GM03348 (cell line): ENCODE measurements at regions not wholly inside any gene's neighbourhood (a gene's known extent, or its start where the extent isn't known, plus 50 kb on each side); places are given as distances from the start of the nearest gene placed in this dataset.

Source experiments
- DNase-seq: peaks from one replicate; pipeline ENCODE4 v3.0.0; 2012; ENCODE audit warnings: low spot score

DNA sequence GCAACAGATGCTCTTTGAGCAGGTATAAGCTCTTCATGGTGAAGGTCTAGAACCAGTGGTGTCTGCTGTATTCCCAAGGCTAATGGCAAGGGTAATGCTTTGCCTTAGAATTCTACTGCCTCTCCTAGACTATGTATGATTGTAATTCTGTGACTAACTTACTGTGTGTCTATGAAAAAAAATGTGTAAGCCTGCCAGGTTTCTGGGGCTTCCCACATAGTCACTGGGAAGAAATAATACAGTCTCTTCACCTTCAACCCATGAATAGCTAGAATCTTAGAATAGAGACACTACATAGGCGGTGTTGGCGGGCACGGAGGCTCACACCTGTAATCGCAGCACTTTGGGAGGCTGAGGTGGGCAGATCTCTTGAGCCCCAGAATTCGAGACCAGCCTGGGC lies 84.1 kb downstream of the C11orf91 start:
- DNase-seq, result peak; percentile 29

DNA sequence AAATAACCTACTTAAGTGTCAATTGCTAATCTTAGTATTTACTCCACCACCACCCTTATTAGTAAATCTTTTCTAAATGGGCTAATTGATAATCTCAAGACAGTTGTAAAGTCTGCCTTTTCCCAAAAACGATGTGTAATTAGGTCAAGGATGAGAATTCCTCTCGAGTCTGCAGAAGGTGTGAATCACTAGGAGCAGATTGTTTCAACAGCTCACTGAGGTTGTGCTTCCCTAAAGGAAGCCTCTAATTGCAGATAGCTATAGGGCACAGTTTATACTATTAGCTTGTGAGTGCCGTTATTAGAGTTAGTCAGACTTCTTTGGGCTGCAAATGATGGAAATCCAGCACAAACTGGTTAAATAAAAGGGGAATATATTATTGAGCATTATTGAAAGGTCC lies 84.9 kb downstream of the C11orf91 start:
- no peak for DNase-seq

DNA sequence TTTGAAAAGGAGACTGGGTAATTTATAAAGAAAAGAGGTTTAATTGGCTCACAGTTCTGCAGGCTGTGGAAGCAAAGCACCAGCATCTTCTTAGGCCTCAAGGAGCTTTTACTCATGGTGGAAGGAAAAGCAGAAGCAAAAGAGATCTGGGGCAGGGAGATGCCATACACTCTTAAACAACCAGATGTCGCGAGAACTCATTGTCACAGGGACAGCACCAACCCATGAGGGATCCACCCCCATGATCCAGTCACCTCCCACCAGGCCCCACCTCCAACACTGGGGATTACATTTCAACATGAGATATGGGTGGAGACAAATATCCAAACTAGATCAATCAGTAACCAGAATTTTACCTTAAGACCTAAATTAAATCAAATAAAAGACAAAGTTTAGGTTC lies 87.2 kb downstream of the C11orf91 start:
- DNase-seq, result no peak

DNA sequence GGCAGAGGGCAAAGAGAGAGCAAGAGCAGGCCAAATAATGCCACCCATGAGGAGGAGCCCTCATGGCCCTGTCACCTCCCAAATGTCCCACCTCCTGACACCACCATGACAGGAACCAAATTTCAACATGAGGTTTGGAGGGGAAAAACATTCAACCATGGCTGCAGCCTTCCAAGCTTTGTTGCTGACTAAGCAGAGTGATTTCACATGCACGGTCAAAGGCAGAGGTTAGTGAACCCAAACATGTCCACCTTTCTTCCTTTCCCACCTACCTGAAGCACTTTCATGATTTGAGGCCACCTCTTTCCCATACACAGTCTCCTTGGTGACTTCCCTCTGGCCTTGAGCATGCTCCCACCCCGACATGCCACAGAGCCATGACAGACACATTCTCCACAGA lies 89.7 kb downstream of the C11orf91 start:
- DNase-seq, result no peak

DNA sequence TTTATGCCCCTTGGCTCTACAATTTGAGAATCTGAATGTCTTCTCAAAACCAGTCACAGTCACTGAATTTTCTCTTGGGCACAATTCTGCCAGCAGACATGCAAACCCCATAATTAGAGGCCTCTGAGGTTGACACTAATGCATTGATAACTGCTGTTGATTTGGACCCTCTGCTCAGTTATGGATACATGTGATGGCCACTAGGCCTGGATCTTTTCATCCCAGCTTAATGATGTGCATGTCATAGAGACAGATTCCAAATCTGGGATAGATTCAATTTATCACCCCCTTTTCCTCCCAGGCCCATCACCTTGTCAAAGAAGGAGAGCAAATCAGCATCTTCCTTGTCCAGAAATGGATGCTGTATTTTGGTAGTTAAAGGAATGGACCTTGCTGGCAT lies 92.2 kb downstream of the C11orf91 start:
- no peak for DNase-seq

DNA sequence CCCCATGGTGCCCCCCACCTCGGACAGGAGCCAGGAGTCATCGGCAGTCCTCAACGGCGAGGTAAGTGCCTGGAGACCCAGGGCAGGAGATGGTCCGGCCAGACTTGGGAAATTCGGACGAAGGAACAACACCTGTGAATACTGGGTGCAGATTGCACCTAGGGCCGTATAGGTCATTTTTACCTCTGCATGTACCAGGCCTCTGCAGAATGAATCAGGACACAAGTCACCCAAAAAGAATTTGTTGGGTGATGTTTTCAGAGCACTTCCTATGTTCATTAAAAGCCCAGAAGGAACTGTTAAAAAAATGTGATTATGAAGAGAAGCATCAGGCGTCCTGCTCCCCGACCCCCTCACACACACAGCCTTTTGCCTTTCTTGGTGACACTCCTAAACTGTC lies 93.9 kb downstream of the C11orf91 start:
- DNase-seq, result no peak

DNA sequence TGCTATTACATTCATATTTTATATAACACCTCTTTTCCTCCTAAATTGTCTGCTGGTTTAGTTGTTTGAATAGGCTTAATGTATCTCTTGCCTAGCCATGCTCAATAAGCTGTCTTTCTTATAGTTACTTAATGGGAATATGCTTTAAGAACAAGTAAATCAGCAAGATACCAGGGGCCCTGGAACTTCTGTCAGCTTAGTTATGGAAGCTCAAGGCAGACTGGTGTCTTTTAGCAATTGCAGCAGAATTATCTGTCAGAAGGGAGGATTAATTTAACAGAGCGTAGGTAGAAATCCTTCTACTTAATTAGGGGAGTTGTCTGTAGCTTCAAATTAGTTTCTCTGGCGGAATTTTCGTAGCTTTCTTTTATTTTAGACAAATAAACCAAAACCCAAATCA lies 94.9 kb downstream of the C11orf91 start:
- no peak for DNase-seq

DNA sequence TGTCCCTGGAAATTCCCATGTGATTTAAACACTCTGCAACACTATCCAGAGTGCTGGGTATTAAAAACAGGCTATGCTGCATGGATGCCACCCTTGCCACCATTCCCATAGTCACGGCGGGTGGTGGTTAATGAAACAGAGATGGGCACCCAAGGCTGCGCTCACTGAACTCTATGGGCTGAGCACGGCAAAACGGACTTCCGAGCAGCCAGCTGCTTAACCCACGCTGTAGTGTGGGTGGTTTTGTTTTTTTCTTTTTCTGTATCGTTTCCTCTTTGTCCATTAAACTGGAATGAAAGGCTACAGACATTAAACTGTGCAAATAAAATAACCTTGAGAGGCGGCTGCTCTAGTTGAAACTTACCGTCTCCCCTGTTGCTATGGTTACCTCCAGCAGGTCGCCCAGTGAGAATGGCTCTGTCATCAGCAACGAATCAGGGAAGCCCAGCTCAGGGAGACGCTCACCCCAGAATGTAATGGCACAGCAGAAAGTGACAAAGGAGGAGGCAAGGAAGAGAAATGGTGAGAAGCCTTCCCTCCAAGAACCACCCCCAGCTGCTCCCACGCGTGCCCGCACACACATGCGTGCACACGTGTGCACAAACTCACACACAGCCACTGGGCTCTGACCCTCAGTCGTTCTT lies 102.1 kb downstream of the C11orf91 start:
- DNase-seq, result no peak

DNA sequence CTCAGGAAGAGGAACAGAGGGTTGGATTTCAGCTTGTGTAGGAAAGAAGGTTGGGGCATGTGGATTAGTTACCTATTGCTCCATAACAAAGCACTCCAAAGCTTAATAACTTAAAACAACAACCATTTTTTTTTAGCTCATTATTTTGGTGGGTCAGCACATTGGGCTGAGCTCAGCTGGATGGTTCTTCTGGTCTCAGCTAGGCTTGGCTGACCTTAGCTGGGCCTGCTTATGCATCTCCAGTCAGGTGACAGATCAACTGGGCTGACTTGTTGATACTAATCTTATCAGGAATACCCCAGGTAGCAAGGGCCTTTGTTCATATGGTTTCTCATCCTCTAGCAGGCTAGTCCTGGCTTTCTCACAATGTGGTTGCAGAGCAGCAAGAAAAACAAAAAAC lies 106.4 kb downstream of the C11orf91 start:
- no peak for DNase-seq

DNA sequence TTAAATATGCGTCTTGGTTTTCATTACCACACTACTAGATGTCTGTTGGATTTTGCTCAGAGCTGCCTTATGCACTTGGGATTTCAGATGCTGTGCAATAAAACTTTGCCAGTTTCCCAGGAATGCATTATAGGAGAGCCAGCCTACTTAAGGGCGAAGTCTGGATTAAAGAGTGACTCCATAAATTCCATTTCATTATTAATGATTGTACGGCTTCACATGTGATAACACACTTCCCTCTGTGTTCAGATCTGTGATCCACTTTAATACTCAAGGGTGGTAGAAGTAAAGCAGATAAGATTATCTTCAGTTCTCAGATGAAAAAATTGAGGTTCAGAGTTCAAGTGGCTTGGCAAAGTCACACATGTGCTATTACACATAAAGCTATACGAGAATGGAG lies 110.2 kb downstream of the C11orf91 start:
- DNase-seq, result no peak

DNA sequence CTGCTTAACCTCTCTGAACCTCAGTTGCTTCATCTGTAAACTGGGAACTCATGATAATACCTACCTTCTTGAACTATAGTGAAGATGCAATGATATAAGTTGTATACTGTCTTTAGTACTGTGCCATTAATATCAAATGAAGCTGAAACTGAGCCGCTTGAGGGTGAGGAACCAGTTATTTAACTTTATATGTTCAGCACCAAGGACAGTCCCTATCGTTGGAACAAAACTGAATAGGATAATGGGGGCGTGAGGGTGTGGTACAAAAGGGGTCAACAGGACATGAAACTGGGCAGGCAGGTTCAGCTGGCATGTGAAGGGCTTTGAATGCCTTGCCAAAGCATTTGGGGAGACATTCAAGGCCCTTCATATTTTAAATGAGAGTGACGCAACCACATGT lies 112.6 kb downstream of the C11orf91 start:
- no peak for DNase-seq

DNA sequence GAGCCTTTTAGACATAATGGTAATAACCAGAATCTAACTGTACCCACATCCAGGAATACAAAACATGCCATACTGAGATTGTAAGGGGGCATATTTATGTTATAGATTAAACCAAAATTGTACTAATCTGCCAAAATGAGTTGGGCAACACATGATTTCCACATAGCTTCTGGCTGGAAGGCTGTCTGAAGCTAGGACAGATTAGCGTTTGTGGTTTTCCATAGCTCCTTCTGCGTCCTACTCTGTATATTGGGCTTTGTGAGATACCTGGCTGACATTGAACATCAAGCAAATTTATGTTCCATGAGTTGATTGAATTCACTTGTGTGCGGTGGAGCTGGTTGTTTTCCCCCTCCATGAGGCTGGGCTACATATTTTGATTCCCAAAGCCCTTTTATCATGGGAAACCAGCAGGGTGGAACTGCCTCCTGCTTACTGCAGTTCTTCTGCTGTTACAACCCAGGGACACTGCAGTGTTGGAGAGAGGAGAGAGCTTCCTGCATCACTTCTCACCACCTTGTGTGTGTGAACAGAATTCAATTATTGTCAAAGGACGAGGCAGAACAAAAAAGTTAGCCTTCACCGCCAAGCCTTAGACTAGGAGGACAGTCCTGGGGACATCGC lies 114.9 kb downstream of the C11orf91 start:
- DNase-seq, result no peak

DNA sequence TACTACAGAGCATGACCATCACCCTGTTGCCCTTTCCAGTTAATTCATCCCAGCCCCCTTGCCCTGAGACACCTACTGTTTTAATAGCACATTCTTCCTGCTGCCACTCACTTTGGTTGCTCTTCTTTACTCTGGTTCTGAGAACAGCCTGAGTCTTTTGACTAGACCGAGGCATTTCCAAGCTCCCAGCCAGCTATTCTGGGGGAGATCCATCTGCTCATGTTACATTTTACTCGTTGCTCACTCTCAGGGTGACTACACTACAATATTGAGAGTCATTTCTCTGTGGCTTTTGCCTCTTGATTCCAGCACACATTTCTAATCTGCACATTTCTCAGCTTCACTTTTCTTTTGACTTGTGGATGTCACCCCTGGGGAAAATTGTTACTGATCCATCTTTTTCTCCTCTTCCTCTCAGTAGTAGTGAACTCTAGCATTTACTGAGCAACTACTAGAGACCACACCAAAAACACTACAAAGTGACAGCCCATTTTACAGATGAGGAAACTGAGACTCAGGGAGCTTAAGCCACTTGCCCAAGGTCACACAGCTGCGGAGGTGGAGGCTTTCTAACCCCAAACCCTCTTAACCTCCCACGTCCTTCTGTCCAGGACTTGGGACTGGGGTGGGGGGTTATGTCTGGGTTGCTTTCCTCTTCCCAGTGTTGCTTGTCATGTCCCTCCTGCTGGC lies 117.8 kb downstream of the C11orf91 start:
- no peak for DNase-seq

DNA sequence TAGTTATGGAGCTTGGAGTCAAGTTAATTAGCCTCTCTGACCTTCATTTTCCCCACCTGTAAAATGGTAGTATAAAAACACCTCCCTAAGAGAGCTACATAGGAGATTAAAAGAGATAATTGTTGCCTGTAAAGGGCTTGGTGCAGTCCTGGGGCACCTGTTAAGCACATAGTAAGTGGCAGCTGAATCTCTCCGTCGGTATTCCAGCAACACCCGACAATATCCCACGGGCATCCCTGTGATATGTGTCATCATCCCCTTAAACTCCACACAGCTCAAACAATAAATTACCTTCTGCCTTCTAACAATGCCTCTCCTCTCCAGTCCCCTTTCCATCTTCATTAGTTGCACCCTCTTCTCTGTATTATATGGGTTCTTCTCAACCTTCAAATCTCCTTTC lies 121.5 kb downstream of the C11orf91 start:
- no peak for DNase-seq

DNA sequence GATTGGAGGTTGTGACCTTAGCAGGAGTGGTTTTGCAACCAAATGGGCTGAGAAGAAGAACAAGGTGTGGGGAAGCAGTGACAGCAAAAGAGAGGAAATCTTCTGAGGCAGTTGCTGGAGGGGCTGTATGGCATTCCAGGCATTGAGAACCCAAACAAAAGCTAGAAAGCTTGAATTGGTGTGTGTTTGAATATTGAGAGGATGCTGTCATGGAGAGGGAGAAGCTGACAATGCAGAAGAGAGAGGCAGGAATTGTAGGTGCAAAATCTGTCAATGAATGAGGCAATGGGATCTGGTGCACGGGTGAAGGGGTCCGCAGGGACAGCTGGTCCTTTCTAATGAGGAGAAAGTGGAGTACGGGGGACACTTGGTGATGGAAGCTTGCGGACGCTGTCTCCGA lies 123.4 kb downstream of the C11orf91 start:
- no peak for DNase-seq

DNA sequence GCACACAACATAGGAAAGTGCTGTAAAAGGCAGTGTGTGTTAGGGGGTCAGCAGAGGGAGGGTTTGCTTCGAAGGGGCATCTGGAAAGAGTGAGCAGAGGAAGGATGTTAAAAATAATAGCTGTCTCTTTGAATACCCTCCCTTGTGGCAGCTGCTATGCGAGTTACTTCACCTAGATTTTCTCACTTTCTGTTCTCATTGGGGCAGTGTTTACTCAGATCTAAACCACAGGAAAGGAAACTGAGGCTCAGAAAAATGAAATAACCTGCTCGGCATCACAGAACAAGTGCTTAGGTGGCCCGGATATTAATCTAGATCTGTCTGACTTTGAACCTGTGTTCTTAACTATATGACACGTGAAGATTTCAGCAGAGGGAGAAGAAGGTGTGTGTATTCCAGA lies 125.3 kb downstream of the C11orf91 start:
- no peak for DNase-seq

DNA sequence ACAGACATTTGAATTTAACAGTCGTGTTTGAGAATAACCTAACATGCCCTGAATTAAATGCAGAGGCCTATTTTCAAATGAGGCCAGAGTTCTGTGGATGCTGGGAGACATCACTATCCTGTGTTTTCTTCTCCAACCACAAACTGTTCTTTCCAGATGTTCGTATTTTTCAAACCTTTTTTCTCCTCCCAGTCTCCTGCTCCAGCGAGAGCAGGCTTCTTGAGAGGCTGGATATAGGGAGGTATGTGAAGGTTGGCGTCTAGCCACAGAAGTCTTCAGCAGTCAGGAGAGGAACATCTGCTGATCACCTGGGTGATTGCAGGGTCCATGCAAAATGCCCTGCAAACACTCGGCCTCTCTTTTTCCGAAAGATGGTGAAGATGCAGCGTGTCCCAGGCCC lies 126.3 kb downstream of the C11orf91 start:
- DNase-seq, result peak; percentile 11

DNA sequence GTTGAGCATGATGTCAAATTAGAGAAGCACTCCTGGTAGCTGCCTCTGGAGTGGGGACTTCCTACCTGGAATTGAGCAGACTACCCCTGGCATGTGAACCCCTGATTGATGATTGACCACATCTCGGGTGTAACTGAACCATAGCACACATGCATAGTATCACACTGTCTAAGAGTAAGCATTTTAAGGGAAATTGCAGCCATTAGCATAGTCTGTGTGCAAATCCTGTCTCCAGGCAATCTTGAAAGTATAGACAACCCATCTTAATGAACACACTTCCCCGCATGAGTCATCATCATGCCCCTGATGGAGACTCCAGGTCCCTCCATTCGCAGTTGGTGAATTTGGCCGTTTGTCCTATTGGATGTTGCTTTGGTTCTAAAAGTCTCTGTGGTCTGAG lies 131.3 kb downstream of the C11orf91 start:
- DNase-seq, result no peak

DNA sequence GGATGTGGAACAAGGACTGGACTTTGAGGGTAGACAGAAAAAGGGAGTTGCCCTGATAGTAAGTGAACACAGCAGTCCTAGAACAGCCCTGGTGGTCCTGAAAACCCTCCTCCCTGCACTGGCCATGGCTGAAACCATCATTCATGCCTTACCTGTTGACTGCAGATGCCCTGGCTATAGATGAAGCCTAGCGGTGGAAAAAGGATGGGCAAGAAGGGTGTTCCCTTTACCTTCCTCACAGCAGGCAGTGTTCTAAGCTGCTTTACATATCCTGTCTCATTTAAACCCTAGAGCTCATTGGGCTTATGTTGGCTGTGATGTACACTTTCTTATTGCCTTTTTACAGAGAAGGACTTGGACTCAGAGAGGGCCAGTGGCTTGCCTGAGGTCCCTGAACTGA lies 133.6 kb downstream of the C11orf91 start:
- no peak for DNase-seq

DNA sequence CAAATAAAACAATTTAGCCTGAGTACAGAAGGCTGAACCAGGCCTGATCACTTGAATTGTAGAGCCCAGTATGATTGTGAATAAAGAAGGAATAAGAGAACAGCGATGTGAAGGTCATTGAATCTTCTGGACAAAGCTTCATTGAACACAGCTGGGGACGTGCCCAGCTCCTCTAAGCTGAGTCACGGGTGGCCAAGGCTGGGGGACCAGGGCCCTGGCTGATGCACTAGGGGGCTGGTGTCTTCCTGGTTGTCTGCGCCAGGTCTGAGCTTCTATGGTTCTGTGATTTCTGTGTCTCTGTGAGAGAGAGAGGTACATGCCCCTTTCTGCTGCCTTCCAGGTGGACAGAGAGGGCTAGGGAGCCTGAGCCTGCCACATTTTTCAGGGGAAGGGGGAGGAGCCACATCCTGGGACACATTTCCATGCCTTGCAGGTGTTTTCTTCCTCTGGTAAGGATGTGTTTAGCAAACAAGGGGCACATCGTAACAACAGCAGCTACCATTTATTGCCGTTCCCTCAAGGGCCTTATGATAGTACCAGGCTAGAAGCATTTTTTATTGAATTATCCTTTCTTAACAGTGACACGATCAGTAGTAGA lies 135.7 kb downstream of the C11orf91 start:
- DNase-seq, result no peak

DNA sequence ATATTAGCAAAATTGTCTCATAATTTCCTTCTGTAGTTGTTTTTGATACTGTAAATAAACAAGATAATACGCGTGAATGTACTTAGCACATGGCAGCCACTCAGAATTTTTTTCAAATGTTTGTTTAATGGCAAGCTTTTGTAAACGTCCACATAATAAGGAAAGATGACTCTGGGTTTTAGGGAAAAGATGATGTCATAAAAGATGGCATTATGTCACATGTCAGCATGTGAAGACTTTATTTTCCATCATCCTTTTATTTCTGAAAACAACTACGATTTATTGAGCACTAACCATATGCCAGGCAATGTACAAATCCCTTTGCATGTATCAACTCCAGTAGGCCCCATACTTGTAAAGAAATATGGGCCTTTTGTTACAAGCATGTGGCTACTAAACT lies 139.9 kb downstream of the C11orf91 start:
- no peak for DNase-seq

DNA sequence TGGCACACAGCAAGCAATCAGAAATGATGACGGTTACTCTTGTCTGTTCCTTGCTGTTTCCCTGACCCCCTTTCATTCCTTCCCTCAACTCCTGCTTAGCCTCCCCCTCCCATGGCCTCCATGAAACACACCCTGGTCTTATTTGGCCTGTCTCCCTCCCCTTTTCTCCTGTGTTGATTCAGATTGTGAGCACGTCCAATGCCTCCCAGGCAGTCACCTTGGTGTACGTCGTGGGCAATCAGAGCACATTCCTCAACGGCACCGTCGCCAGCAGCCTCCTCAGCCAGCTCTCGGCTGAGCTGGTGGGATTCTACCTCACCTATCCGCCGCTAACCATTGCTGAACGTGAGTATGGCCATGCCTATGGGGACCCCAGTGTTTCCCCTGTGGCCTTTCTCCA lies 141.1 kb downstream of the C11orf91 start:
- DNase-seq, result no peak

DNA sequence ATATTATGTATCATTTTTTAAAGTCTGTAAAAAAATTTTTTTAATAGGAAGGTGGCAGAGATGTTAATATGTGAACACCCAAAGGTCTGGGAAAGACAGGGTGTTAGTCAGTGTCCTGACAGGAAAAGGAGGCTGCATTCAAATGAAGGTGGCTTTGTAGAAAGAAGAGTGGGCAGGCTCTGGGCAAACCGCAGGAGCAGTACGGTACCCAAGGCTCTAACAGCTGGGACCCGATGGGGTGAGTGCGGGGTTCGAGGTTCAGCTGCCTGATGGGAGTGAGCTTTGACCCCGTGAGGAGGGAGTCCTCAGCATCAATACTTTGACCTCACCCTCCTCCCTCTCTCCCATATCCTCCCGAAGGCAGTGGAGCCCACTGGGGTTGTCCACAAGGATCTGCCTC lies 142.5 kb downstream of the C11orf91 start:
- no peak for DNase-seq
